Breast epithelium (tissue), 3 donors: ENCODE measurements at regions not wholly inside any gene's neighbourhood (a gene's known extent, or its start where the extent isn't known, plus 50 kb on each side); places are given as distances from the start of the nearest gene placed in this dataset.

ENCODE experiments used
- POLR2A ChIP-seq: fragments of 450-650 bp; IDR thresholded peaks from one replicate; pipeline ENCODE4 v1.6.1; 2016; ENCODE audit warnings: antibody characterized with exemption, mild to moderate bottlenecking, moderate library complexity
- POLR2AphosphoS5 ChIP-seq, 3 donors: sonication (generic); formaldehyde crosslinking; IDR thresholded peaks; one replicate each; pipeline ENCODE4 v1.6.1; 2017; ENCODE audit warnings: antibody characterized with exemption in 3 of 3
- TF ChIP-seq, protein P1 (sequence below), 3 donors: fragments of 450-650 bp; IDR thresholded peaks; one replicate each; pipeline ENCODE4 v1.5.1; 2016 to 2017; ENCODE audit warnings: antibody characterized with exemption in 3 of 3, mild to moderate bottlenecking in 3 of 3, moderate library complexity in 3 of 3

GRCh38 chr22:27431896-27432295 is 369.7 kb downstream of the MN1 start:
- TF ChIP-seq, protein P1, sequence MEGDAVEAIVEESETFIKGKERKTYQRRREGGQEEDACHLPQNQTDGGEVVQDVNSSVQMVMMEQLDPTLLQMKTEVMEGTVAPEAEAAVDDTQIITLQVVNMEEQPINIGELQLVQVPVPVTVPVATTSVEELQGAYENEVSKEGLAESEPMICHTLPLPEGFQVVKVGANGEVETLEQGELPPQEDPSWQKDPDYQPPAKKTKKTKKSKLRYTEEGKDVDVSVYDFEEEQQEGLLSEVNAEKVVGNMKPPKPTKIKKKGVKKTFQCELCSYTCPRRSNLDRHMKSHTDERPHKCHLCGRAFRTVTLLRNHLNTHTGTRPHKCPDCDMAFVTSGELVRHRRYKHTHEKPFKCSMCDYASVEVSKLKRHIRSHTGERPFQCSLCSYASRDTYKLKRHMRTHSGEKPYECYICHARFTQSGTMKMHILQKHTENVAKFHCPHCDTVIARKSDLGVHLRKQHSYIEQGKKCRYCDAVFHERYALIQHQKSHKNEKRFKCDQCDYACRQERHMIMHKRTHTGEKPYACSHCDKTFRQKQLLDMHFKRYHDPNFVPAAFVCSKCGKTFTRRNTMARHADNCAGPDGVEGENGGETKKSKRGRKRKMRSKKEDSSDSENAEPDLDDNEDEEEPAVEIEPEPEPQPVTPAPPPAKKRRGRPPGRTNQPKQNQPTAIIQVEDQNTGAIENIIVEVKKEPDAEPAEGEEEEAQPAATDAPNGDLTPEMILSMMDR (IDR thresholded peaks at IDR 0.05): no peak
- no peak for TF ChIP-seq POLR2A
- no peak for TF ChIP-seq POLR2AphosphoS5 (IDR thresholded peaks at IDR 0.05)
